ENCODE measurements at regions not wholly inside any gene's neighbourhood (a gene's known extent, or its start where the extent isn't known, plus 50 kb on each side); places are given as distances from the start of the nearest gene placed in this dataset.

DNA sequence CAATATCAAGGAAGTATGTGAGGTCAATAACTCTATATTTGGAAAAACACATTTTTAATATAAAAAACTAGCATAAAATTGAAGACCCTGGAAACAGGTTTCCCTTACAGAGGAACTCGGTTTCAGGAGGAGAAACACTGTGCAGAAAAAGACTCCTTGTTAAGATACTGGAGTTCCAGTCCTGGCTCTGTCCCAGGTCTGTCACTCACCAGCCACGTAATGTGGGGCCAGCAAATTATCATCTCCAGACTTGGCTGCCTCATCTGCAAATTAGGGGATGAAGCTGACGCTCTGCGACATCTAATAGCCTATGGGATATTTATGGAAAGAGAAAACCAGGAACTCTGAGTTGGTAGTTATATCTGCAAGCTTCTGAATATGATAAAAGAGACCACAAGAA is 702.7 kb downstream of the EPHA7 start:
- DNase-seq (ENCODE audit: low read depth, low spot score), result no peak
- Histone ChIP-seq H3K27me3 (ENCODE audit: control insufficient read depth, insufficient read depth, low read length) (no peaks in the 10 kb centered on the region), H3K4me3 (ENCODE audit: low read depth, low read length) (no peak overlapping the region), H3K27ac (ENCODE audit: low read depth, low read length) (no peak overlapping the region), H3K9me3 (ENCODE audit: control insufficient read depth, insufficient read depth, low read length) (no peaks in the 10 kb centered on the region)
- POLR2A ChIA-PET, result no interaction called here
- CTCF ChIA-PET, result no interaction called here
- TF ChIP-seq, protein P1, sequence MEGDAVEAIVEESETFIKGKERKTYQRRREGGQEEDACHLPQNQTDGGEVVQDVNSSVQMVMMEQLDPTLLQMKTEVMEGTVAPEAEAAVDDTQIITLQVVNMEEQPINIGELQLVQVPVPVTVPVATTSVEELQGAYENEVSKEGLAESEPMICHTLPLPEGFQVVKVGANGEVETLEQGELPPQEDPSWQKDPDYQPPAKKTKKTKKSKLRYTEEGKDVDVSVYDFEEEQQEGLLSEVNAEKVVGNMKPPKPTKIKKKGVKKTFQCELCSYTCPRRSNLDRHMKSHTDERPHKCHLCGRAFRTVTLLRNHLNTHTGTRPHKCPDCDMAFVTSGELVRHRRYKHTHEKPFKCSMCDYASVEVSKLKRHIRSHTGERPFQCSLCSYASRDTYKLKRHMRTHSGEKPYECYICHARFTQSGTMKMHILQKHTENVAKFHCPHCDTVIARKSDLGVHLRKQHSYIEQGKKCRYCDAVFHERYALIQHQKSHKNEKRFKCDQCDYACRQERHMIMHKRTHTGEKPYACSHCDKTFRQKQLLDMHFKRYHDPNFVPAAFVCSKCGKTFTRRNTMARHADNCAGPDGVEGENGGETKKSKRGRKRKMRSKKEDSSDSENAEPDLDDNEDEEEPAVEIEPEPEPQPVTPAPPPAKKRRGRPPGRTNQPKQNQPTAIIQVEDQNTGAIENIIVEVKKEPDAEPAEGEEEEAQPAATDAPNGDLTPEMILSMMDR (IDR thresholded peaks at IDR 0.05; ENCODE audit: low read depth, low read length), result no peak

DNA sequence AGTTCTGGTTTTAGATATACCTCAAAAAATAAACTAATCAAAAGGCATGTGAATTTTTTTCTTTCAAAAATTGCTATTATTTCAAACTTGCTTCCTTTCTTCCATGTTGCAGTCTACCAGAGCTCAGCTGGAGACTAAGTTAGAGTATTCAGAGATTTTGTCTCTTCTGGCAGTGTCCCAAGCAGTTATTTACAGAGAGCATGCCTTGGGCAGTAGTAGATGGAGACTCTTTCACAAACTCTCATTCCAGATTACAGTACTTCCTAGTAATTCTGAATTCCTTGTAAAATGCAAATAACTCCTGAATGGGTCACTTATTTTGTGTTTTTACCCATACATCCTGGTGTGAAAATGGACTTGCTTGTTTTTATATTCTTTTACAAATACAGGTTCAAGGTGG is 703.4 kb downstream of the EPHA7 start:
- TF ChIP-seq, protein P1 (IDR thresholded peaks at IDR 0.05; ENCODE audit: low read depth, low read length), result no peak
- H3K9me3 ChIP-seq (ENCODE audit: control insufficient read depth, insufficient read depth, low read length), result no peaks in the 10 kb centered on the region
- POLR2A ChIA-PET, result no interaction called here
- no peak overlapping the region for H3K4me3 ChIP-seq (ENCODE audit: low read depth, low read length)
- peak; percentile 4 for DNase-seq (ENCODE audit: low read depth, low spot score)
- H3K27me3 ChIP-seq (ENCODE audit: control insufficient read depth, insufficient read depth, low read length), result no peaks in the 10 kb centered on the region
- CTCF ChIA-PET, result no interaction called here
- no peak overlapping the region for H3K27ac ChIP-seq (ENCODE audit: low read depth, low read length)

DNA sequence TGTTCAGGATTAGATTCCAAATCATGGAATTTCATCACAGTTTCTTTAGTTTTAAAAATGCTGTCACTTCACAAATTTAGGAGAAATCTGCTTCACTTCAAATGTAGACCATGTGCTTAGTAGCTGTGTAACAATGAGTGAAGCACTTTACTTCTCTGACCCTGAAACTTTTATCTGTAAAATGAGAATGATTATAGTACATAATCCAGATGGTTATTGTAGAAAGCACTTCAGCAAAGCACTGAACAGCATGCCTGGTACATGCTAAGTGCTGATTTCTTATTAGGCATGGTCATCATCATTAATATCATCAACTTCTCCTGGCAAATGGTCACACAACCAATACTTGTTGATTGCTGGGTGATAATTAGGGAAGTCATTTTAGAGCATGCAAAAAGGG is 705.0 kb downstream of the EPHA7 start:
- Histone ChIP-seq H3K4me3 (ENCODE audit: low read depth, low read length) (no peak overlapping the region), H3K27me3 (ENCODE audit: control insufficient read depth, insufficient read depth, low read length) (no peaks in the 10 kb centered on the region), H3K9me3 (ENCODE audit: control insufficient read depth, insufficient read depth, low read length) (no peaks in the 10 kb centered on the region), H3K27ac (ENCODE audit: low read depth, low read length) (no peak overlapping the region)
- CTCF ChIA-PET, result interaction anchor here (0.6 kb wide), 1 partner anchor 1631 kb away, joined by 4 read pairs; no protein-coding TSS in a partner anchor
- POLR2A ChIA-PET, result no interaction called here
- no peak for DNase-seq (ENCODE audit: low read depth, low spot score)
- TF ChIP-seq, protein P1 (IDR thresholded peaks at IDR 0.05; ENCODE audit: low read depth, low read length), result no peak

DNA sequence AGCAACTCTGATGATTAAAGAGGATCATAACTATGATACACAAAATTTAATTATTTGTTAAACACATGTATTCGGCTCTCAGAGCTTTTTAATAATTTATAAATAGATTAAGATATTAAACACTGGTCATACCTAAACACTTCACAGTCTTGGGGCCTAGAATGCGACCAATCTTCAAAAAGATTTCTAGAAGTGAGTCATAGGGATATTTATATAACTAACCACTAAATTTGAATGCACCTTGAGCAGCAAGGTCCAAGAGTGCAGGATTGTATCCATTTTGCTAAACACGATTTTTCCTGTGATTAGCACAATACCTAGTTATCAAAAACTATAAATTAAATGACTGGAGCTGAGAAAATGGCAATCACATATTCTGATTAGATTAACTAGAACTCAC is 709.3 kb downstream of the EPHA7 start:
- ChIA-PET POLR2A (no interaction called here), CTCF (no interaction called here)
- DNase-seq (ENCODE audit: low read depth, low spot score), result no peak

DNA sequence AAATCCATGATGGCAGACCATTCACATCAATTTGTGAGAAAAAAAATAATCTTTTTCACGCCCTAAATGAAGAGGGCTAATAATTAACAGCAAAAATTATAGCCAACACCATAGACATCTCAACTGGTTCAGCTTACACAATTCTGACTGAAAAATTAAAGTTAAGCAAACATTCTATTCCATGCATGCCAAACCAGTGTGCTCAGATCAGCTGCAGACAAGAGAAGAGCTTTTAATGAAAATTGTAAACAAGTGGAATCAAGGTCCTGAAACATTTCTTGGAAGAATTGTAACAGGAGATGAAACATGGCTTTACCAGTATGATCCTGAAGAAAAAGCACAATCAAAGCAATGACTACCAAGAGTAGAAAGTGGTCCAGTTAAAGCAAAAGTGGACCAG is 710.4 kb downstream of the EPHA7 start:
- H3K27ac ChIP-seq (ENCODE audit: low read depth, low read length), result no peak overlapping the region
- no peak overlapping the region for H3K4me3 ChIP-seq (ENCODE audit: low read depth, low read length)
- H3K9me3 ChIP-seq (ENCODE audit: control insufficient read depth, insufficient read depth, low read length), result no peaks in the 10 kb centered on the region
- no peak for DNase-seq (ENCODE audit: low read depth, low spot score)
- ChIA-PET CTCF (no interaction called here), POLR2A (no interaction called here)
- TF ChIP-seq, protein P1 (IDR thresholded peaks at IDR 0.05; ENCODE audit: low read depth, low read length), result no peak
- no peaks in the 10 kb centered on the region for H3K27me3 ChIP-seq (ENCODE audit: control insufficient read depth, insufficient read depth, low read length)

More for the DNA sequence above, 709.3 kb downstream of the EPHA7 start:
- no peak overlapping the region for H3K4me3 ChIP-seq (ENCODE audit: low read depth, low read length)
- TF ChIP-seq, protein P1 (IDR thresholded peaks at IDR 0.05; ENCODE audit: low read depth, low read length), result no peak
- H3K27ac ChIP-seq (ENCODE audit: low read depth, low read length), result no peak overlapping the region
- no peaks in the 10 kb centered on the region for H3K9me3 ChIP-seq (ENCODE audit: control insufficient read depth, insufficient read depth, low read length)
- no peaks in the 10 kb centered on the region for H3K27me3 ChIP-seq (ENCODE audit: control insufficient read depth, insufficient read depth, low read length)

Data from AG04450 (cell line).